ENCODE measurements at regions not wholly inside any gene's neighbourhood (a gene's known extent, or its start where the extent isn't known, plus 50 kb on each side); places are given as distances from the start of the nearest gene placed in this dataset.
"Not testable (repeated sequence)": the region's sequence is repeated elsewhere in the genome, so short reads cannot be mapped to it uniquely, and the experiment has no call there.

DNA sequence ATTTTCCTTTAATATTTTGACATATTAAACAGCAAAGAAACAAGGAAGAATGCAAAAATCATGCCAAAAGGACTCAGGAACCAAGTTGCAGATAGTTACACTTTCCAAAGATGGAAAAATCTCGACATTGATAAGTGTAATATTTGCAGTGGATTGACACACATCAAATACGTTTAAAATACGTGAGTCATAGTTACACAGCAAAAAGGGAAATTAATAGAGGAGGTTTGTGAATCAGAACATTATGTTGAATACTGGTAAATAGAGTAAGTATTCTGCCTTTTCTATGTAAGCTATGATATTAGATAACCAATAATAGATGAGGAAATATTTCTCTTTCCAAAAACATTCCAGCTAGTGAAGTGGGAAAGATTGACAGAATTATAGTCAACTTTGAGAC, 1761.3 kb upstream of the IGFBP7 start:
- no peak for DNase-seq

- DNase-seq, result no peak
These were observed 1738.8 kb upstream of the IGFBP7 start for GRCh38 chr4:58849026-58849425.

- DNase-seq, result no peak
These were observed 1733.3 kb upstream of the IGFBP7 start for GRCh38 chr4:58843455-58843854.

GRCh38 chr4:58833126-58833525, 1722.9 kb upstream of the IGFBP7 start:
- DNase-seq, result no peak

GRCh38 chr4:58825278-58825677, 1715.1 kb upstream of the IGFBP7 start:
- no peak for DNase-seq

DNA sequence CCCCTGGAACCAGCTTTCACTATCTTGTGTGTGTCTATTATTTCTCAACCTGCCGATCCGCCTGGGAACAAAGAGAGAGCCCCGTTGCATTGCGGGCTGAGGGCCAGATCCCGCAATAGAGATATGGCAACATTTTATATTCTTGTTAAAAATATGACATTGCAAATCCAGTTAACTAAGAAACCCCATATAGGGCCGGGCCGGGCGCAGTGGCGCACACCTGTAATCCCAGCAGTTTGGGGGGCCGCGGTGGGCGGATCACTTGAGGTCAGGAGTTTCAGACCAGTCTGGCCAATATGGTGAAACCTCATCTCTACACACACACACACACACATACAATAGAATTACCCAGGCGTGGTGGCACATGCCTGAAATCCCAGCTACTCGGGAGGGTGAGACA, 1708.4 kb upstream of the IGFBP7 start:
- DNase-seq, result not testable (repeated sequence)

GRCh38 chr4:58809948-58810347, 1699.8 kb upstream of the IGFBP7 start:
- DNase-seq, result no peak

DNA sequence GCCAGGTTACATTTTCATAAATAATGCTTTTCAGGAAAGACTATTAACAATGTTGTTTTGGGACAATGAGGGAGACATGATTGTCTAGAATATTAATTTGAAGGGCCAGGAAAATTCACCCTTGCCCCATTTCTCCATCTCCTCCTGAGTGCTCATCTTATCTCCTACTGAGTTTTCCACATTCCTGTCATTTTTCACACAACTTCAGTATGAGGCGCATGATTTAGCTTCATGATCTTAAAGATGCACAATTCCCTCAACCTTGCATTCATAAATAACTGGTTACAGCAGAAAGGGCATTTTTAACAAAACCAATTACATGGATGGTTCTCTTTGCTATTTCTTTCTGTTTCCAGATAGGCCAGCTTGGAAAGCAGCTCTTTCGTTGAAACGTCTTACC, 1699.2 kb upstream of the IGFBP7 start:
- DNase-seq, result no peak

DNA sequence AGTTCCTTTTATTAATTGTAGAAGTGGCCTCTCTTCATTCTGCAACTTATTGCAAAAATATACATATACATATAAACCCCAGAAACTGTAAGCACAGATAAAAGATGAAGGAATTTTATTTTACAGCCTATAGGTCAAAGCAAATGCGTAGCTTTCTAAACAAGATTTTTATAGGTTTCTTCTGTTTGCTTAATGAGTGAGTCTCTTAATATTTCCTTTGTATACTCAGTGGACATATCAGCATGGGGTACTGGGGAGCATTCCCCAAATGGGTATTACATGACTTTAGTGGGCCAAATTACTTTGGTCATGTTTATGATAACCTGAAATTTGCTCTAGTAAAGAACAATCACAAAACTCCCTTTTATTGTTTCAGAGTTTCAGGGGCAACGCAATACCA, 1698.6 kb upstream of the IGFBP7 start:
- DNase-seq, result no peak

- no peak for DNase-seq
These were observed 1697.8 kb upstream of the IGFBP7 start for GRCh38 chr4:58807843-58808615.

DNA sequence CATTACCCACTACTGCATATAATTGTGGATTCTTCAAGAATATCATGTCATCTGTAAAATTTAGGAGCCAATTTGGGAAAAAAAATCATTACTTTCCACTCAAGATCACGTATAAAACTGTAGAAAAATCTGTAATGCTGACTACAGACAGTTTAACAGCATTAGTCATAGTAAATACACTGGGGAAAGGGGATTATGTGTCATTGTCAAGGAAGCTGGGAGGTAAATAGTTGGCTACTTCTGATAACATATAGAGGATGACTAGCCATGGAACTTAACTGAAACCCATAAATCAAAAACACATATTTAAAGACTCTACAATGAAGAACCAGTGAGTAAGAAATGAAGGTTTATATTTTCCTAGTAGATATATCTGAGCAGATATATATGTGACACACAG, 1666.4 kb upstream of the IGFBP7 start:
- no peak for DNase-seq

DNA sequence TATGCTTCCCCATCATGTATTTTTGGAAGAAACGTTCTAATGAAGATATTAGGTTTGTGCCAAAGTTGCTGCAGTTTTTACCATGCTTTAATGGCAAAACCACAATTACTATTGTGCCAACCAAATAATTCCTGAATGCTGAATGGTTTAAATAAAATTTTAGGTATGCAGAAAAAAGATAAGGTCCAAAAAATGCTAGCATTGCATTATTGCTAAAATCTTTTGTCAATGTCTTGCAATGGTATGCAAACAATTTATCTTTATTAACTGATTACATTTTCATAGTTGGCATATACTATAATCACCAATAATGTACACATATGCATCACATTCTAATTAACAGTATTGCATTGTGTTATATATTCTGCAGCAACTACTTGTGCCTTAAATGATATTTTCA, 1657.4 kb upstream of the IGFBP7 start:
- DNase-seq, result no peak

DNA sequence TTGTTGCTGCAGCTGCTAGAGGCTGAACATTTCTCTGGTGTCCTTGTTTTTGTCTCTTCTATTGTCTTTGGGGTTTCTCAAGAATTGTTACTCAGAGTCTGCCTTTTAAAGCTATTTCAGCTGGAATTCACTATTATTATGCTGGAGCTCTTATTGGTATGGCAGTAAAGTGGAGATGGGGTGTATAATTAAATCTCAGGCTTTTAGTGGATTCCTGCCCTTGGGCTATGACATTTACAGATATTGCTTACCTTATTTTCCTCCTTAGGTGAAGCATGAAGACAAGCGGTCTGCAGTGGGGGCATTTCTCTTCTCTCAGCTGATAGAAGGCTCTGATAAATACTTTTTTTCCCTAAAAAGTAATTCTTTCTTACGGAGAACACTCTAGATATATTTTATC, 1656.6 kb upstream of the IGFBP7 start:
- no peak for DNase-seq

- no peak for DNase-seq
These were observed 1651.4 kb upstream of the IGFBP7 start for GRCh38 chr4:58761563-58761962.

DNA sequence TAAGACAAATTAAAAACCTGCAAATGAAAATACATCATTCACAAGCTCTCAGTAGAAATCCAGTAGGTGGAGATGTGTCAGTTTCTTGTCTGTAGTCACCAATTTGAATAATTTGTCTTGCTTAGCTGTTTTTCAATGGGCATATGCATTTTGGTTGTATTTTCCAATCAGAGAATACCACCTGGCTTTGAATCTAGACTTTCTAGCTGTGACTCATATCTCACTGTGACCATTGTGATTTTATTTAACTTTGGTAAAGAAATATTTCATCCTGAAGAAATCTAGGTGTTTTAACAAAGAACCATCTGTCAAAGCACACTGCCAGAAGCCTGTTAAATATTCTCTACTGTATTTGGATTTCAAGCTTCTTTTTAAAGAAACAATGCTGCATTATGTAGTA, 1650.6 kb upstream of the IGFBP7 start:
- no peak for DNase-seq

GRCh38 chr4:58760100-58760499, 1649.9 kb upstream of the IGFBP7 start:
- no peak for DNase-seq

- no peak for DNase-seq
These were observed 1639.0 kb upstream of the IGFBP7 start for GRCh38 chr4:58749206-58749605.

- no peak for DNase-seq
These were observed 1630.7 kb upstream of the IGFBP7 start for GRCh38 chr4:58740897-58741296.

DNA sequence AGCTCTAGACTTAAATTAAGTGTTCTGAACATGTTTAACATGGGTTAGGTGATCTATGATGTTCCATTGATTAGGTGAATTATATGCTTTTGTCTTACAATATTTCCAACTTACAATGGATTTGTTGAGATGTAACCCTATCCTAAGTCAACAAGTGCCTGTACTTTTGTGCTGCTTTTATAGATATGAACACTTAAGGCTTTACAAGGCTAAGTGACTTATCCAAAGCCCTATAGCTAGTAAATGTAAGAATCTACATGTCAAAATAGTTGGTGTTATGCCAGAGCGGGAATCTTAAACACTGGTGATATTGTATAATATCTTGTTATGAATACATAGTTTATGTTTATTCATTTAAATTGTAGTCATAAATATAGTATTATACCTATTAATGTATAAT, 1629.1 kb upstream of the IGFBP7 start:
- no peak for DNase-seq

- DNase-seq, result no peak
These were observed 1628.2 kb upstream of the IGFBP7 start for GRCh38 chr4:58738375-58738774.

DNA sequence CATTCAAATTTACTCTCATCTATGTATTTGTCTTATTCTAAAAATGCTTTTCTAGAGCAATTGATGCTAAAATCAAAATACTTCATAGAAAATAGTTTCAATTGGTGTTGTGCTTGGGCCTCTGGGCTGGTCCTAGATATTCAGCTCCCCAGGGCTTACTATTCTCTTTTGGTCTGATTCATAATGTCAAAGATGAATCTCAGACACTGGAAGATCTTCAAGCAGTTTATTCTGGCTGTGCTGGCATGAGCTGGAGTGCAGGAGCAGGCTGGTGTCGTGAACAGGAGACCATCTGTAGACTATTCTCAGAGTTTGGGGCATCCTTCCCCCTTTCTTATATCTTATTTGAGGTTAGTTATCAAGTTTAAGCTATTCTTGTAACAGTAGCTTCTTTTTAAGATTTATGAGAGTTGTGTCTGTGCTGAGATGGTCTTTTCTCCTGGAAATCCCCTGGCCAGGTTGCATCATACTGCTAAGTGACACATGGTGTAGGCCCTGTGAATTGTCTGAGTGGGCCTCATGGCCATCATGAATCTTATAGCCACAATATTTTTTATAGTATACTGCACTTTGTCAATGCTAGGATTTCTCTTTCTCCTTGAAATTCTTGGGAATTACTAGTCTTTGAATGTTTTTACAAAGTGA, 1624.0 kb upstream of the IGFBP7 start:
- no peak for DNase-seq

DNA sequence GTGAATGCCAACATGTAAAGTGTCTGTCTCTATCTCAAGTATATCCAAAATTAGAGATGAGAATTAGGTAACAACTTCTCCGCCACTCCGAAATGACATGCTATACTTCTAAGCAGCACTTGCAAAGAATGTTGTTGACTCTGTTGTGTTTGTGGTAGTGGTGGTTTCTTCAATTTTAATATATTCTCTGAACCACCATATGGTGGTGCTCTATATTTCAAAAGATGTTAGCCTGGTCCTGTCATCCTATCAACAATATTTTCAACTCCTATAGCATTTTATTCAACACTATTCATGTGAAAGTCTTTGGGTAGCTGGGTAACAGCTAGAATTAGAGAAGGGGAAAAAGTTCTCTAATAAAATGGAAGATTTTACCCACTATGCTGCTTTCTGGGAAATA, 1622.8 kb upstream of the IGFBP7 start:
- no peak for DNase-seq

GRCh38 chr4:58723954-58724353, 1613.8 kb upstream of the IGFBP7 start:
- DNase-seq, result no peak

DNA sequence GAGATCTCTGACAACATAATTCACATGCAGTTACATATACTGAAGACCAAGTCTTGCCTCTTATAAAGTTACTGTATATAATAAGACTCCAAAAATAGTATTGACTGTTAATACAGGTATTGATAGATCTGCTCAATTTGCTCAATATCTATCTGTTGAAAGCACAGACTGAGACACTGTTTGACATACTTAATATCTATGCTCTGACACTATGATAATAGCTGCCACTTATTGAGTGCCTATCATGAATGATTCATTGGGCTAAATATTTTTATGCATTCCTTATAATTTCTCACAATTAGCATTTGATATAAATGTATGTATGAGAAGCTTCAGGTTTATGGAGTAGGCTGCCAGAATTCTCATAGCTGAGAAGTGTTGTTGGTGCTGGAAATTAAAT, 1600.9 kb upstream of the IGFBP7 start:
- no peak for DNase-seq

DNA sequence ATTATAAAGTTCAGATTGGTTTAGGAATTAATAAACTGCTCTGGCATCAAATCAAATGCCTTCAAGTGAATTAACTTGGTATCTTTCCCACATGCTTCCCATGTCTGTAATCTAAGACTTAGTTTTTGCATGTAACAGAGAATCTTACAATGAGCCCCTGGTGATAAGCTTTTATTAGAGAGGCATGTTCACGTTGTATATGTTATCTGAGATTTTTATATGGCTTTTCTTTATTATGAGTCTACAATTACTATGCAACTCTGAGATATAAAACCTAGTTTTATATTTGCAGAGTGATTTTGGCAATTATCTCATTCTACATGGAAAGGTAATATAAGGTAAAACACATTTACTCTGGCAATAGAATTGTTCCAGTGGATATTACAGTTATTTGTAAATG, 1578.4 kb upstream of the IGFBP7 start:
- DNase-seq, result no peak
